Progenitor cell of endocrine pancreas (in vitro differentiated cells): ENCODE measurements at regions not wholly inside any gene's neighbourhood (a gene's known extent, or its start where the extent isn't known, plus 50 kb on each side); places are given as distances from the start of the nearest gene placed in this dataset.
A peak's percentile ranks its signal among the peaks of the same experiment; 100 is the strongest.

Experiments used
- DNase-seq: peaks from one replicate; pipeline ENCODE4 v3.0.0; 2021; ENCODE audit warnings: low spot score; ENCODE audit not compliant: unreplicated experiment
- H3K27ac Mint-ChIP-seq: 2 replicates; pipeline ENCODE4 v1.8.0; 2021; ENCODE audit warnings: mild to moderate bottlenecking, moderate library complexity, mixed read lengths
- H3K27me3 Mint-ChIP-seq: 2 replicates; pipeline ENCODE4 v1.8.0; 2021; ENCODE audit warnings: mixed read lengths
- H3K36me3 Mint-ChIP-seq: 2 replicates; pipeline ENCODE4 v1.8.0; 2022; ENCODE audit warnings: mixed read lengths; ENCODE audit not compliant: insufficient read depth
- H3K4me1 Mint-ChIP-seq: 2 replicates; pipeline ENCODE4 v1.8.0; 2021; ENCODE audit warnings: low read depth, mixed read lengths
- H3K4me3 Mint-ChIP-seq: 2 replicates; pipeline ENCODE4 v1.8.0; 2021; ENCODE audit warnings: low read depth, mild to moderate bottlenecking, moderate library complexity, mixed read lengths
- H3K9me3 Mint-ChIP-seq: 2 replicates; pipeline ENCODE4 v1.8.0; 2021; ENCODE audit warnings: low read depth, mixed read lengths
- CTCF ChIP-seq: fragments of 200-600 bp; sonication (generic); IDR thresholded peaks from one replicate; pipeline ENCODE4 v1.5.0; 2021; ENCODE audit warnings: antibody characterized with exemption, mild to moderate bottlenecking; ENCODE audit not compliant: unreplicated experiment

- no peak for DNase-seq
- H3K36me3 Mint-ChIP-seq: peaks cover 4% of the 10 kb centered on the region
- no peak overlapping the region for H3K27ac Mint-ChIP-seq
- H3K4me1 Mint-ChIP-seq: peaks cover 18% of the 10 kb centered on the region
- H3K27me3 Mint-ChIP-seq: no peaks in the 10 kb centered on the region
- H3K4me3 Mint-ChIP-seq: no peak overlapping the region
- H3K9me3 Mint-ChIP-seq: peaks cover 11% of the 10 kb centered on the region
- TF ChIP-seq CTCF: no peak
Observed at GRCh38 chr13:79681069-79681468, 200.1 kb downstream of the NDFIP2 start.

- TF ChIP-seq CTCF: no peak
- DNase-seq: no peak
- peaks cover 11% of the 10 kb centered on the region for H3K9me3 Mint-ChIP-seq
- no peaks in the 10 kb centered on the region for H3K27me3 Mint-ChIP-seq
- no peak overlapping the region for H3K4me3 Mint-ChIP-seq
- H3K4me1 Mint-ChIP-seq: peaks cover 22% of the 10 kb centered on the region
- H3K36me3 Mint-ChIP-seq: peaks cover 4% of the 10 kb centered on the region
- no peak overlapping the region for H3K27ac Mint-ChIP-seq
Observed at GRCh38 chr13:79680485-79680884, 199.5 kb downstream of the NDFIP2 start.

GRCh38 chr13:79679334-79679733 is 198.4 kb downstream of the NDFIP2 start:
- Mint-ChIP-seq H3K4me1 (peaks cover 29% of the 10 kb centered on the region), H3K27me3 (no peaks in the 10 kb centered on the region), H3K4me3 (no peak overlapping the region), H3K9me3 (peaks cover 11% of the 10 kb centered on the region), H3K36me3 (peaks cover 4% of the 10 kb centered on the region), H3K27ac (no peak overlapping the region)
- peak; percentile 85 for TF ChIP-seq CTCF
- DNase-seq: peak; percentile 51

GRCh38 chr13:79678100-79678499 is 197.1 kb downstream of the NDFIP2 start:
- no peak overlapping the region for H3K27ac Mint-ChIP-seq
- DNase-seq: no peak
- no peak overlapping the region for H3K4me3 Mint-ChIP-seq
- peaks cover 39% of the 10 kb centered on the region for H3K4me1 Mint-ChIP-seq
- peaks cover 11% of the 10 kb centered on the region for H3K9me3 Mint-ChIP-seq
- no peak for TF ChIP-seq CTCF
- H3K27me3 Mint-ChIP-seq: no peaks in the 10 kb centered on the region
- peaks cover 4% of the 10 kb centered on the region for H3K36me3 Mint-ChIP-seq

GRCh38 chr13:79675931-79676660 is 195.1 kb downstream of the NDFIP2 start:
- no peak for DNase-seq
- Mint-ChIP-seq H3K4me1 (peaks cover 46% of the 10 kb centered on the region), H3K27ac (peak overlapping the region; percentile 5), H3K4me3 (no peak overlapping the region), H3K9me3 (peaks cover 3% of the 10 kb centered on the region), H3K27me3 (no peaks in the 10 kb centered on the region), H3K36me3 (no peaks in the 10 kb centered on the region)
- no peak for TF ChIP-seq CTCF
